HG02943 (cell line): ENCODE measurements at regions not wholly inside any gene's neighbourhood (a gene's known extent, or its start where the extent isn't known, plus 50 kb on each side); places are given as distances from the start of the nearest gene placed in this dataset.

Experiments used
- ATAC-seq: cut with Tn5 transposase; IDR thresholded peaks from one replicate; pipeline ENCODE4 v1.9.1; 2021; ENCODE audit warnings: mild to moderate bottlenecking, low read depth, moderate library complexity; ENCODE audit not compliant: unreplicated experiment

DNA sequence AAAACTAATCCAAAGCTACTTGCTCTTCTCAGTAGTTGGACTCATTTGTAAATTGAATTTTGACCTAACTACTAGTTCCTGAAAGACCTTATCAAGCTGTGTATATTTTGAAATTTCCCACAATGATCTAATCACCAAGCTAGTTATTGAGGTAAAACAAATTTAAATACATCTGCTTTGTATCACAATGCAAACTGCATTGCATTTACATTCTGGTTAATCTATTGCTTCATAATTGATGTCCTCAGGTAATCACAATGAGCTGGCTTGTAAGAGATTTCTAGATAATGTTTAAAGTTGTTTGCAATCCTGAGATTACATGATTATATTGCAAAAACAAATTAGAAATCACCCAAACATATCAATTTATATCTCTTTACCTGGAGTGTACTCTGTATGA, 848.8 kb downstream of the HACE1 start:
- no peak for ATAC-seq

DNA sequence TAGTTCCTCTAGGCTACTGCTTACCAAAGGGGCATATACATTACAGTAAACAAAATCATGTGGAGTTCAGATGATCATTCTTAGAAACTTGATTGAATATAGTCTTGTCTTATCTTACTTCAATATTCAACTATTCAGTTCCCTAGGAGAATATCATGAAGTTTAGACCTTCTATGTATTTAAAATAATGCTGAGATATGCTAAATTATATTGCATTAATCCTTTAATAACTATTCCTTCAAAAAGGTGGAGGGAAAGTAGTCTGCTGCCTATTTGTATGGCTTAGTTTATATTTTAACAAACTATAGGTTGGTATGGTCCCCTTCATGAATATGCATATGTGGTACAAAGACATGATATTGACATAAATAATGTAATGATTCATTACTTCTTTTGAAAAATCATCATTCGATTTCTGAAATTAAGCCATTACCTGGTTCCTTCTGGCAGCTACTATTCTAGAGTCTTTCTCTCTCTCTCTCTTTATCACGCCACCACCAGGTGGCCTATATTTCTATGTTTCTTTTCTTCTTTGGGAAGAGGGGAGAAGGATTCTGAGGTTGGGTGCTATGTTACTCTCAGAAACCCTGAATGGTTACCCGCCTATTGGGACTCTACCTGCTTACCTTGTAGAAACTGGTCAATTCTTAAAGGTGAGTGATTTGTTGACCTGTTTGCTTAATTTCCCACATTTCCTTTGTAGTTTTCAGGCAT, 855.8 kb downstream of the HACE1 start:
- no peak for ATAC-seq

DNA sequence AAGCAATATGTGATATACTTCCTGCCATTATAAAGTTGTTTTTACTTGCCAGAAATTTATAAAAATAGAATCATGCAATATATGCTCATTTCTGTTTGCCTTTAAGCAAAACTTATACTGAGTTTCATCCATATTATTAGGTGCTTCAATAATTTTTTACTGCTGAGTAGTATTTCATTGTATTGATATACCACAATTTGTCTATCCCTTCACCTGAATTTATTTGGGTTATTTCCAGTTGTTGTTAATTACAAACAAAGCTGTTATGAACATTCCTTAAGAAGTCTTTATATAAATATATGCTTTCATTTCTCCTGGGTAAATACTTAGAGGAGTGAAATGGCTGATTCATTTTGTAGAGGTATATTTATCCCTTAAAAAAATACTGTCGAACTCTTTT, 864.1 kb downstream of the HACE1 start:
- no peak for ATAC-seq

DNA sequence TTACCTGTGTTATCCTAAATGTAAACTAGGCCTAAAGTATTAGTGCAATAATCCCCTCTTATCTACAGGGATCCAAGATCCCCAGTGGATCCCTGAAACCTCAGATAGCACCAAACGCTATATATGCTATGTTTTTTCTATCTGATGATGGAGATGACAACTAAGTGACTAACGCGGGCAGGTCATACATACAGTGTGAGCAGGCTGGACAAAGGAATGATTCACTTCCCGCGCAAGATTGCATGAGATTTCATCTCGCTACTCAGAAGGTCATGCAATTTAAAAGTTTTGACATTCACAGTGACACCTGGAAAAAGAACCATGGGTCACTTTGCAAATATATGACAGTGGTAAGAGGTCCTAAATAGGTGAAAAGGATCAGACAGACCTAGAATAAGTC, 875.9 kb downstream of the HACE1 start:
- no peak for ATAC-seq

DNA sequence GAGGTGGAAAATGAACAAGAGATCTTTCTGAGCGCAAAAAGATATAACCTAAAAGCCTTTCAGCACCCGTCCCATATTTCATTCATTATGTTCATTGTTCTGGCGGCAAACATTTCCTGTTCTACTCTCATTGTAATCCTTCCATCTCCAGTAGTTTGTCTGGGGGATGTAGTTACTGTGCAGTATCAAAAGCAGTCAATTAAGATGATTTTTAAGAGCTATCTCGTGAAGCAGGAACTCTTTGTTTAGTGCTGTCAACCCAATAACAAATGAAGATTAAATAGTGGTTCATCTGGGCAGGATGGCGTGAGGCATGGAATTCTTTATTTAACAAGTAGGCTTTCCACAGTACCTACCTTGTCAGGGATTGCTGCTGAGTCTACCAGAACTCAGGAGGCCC, 876.7 kb downstream of the HACE1 start:
- ATAC-seq: no peak

DNA sequence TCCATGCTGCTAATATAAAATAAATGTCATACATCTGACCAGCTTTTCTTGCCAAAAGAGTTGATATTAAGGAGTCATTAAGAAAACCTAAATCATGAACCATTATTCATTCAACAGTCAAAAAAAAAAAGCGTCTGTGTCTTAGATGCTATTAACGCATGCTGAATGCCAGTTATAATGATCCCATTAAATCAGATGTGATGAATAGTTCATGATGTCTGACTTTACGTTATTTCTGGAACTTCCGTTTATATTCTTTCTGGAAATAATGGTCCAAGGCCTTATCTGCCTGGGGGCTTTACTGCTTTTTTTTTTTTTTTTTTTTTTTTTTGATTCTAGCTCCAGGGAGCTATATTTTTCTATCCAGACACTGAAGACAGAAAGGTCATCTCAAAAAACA, 877.1 kb downstream of the HACE1 start:
- ATAC-seq: no peak

DNA sequence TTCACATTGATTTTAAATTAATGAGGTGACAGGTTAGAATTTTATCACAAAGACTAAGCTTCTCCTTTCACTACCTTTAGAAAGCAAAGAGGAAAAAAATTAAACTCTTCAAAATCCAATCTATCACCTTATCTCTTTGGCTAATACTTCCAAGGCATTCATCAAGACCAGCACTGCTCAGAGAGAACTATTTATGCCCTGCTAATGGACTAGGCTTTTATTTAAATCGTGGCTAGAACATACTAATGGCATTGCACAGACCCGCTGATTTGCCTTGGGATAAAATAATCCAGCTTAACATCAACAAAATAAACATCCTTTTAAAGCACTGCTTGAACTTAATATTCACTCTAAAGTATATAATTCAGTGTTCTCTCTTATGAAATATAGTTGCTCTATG, 880.4 kb downstream of the HACE1 start:
- ATAC-seq: no peak

DNA sequence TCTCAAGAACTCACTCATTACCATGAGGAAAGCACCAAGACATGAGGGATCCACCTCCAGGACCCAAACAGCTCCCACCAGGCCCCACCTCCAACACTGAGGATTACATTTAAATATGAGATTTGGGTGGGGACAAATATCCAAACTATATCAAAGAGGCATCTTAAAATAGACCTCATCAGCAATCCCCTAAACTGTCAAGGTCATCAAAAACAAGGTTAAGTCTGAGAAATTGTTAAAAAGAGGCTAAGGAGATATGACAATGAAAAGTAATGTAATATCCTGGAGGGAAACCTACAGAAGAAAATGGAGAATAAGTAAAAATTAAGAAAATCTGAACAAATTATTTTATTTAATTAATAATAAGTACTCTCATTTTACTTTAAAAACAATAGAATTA, 922.3 kb downstream of the HACE1 start:
- no peak for ATAC-seq

DNA sequence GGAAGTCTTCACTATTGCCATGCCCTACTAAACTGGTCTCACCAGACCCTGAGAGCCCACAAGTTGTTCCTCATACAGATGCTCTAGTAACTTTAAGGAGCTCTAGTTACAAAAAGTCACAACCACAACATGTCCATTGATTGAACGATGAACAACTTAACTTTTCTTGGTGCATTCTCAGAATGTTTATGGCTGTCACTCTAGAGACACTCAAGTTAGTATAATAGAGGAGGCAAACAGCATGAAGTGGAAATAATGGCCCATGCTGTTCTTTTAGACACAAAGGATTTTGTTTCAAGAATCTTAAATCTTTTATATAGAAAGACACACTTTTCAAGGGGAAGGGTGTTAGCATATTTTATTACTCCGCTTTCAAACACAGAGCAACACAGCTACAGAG, 934.4 kb downstream of the HACE1 start:
- ATAC-seq: no peak

DNA sequence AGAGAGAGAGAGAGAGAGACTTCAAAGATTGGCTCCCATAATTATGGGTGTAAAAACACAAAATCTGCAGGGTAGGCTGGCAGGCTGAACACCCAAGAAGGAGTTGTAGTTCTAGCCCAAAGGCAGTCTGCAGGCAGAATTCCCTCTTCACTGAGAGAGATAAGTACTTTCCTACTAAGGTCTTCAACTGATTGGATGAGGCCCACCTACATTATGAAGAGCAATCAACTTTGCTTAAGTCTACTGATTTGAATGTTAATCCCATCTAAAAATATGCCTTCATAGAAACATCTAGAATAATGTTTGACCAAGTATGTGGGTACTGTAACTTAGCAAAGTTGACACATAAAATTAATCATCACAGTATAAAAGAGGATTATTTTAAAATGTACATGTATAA, 949.7 kb downstream of the HACE1 start:
- ATAC-seq: no peak

DNA sequence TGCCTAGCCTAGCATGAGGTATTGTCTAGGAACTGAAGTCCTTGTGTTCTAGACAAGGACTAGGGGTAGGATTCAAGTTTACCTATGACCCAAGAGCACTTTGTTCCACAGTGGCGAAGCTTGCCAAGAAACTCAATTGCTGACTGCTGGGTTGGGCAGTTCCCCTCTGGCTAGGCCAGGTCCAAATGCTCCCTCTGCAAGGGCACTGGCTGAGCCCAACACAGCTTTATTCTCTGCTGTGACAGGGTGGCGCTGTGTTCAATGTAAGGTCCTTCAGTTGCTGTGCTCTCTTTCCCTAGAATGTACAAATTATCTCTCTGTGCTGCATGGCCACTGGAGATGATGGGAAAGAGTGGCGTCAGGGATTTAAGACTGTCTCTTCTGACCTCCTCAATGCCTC, 950.8 kb downstream of the HACE1 start:
- no peak for ATAC-seq

DNA sequence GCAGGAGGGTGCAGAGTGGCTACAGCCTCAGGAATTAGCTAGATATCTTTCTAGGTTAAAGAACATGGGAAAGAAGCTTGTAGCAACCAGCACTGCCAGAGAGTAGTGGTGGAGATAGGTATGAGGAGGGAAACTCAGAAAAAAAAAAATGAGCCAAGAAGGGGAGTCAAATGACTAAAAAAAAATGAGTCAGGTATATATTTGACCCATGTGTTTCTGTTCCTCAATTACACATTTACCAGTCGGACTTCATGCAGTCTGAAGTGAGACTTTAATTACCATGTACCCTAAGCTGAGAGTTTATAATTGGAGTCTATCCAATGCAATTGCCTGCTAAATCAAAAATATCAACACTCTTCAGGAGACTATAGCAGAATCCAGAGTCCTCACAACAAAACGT, 964.6 kb downstream of the HACE1 start:
- ATAC-seq: no peak

DNA sequence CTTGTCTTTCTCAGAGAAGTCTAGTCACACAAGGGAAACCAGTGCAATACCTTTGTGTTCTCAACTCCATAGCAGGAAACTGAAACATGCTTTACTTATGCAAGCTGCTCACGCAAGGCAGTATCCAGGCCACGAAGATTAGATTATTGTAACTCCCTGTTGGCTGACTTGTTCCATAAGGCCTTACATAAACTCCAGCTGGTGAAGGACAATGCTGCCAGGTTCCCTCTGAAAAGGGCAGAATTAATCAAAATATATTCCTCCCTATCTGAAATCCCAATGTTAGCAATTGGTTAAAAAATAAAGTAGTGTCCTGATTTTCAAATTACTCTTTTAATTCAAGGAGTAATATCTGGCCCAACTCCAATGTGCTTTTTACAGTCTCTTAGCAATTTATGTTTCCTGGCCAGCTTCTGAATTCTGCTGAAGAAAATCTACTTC, 966.6 kb downstream of the HACE1 start:
- no peak for ATAC-seq

DNA sequence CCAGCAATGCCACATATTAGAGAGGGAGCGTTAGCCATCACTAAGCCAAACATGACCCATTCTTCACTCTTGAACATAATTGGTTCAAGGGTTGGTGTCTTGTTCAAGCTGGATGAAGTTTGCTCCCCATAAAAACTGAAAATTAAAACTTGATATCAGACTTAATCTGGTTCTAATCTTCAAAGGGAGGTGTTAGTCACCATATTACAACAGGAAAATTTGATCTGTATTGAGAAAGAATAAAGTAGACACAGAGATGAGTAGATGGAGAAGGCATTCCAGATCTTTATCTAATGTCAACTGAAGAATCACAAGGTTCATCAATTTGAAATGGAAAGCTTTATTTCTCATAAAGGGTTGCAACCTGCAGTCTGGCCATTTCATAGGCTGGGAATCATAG, 972.8 kb downstream of the HACE1 start:
- ATAC-seq: no peak

DNA sequence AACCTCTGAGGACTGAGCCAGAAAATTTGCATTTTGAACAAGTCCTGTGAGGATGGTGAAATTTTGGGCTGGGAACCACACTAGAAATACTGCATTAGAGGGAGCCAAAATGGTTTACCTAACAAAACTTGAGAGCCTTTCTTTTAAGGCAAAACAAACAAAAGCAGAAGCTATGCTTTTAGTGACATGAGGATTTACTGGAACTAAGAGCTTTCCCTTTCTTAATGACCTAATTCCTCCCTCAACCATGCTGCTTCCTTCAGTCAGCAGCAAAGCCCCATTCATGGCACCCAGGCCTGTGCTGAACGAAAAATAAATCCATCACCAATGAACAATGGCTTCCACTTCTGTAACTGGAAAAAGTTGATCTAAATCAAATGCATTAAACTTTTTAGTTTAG, 974.3 kb downstream of the HACE1 start:
- ATAC-seq: no peak

DNA sequence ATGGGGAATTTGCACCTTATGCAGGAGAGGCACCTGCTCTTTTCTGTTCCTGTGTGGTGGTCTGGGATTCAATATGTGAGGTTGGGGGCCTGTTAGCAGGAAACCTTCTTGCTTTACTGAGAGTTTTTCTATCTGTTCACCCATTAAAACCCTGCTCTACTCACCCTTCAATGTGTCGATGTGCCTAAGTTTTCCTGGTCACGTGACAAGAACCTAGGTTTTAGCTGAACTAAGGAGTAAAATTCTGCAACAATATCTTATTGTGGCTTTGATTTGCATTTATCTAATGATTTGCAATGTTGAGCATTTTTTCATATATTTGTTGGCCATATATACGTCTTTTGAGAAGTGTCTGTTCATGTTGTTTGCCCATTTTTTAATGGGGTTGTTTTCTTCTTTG, 979.9 kb downstream of the HACE1 start:
- ATAC-seq: no peak

DNA sequence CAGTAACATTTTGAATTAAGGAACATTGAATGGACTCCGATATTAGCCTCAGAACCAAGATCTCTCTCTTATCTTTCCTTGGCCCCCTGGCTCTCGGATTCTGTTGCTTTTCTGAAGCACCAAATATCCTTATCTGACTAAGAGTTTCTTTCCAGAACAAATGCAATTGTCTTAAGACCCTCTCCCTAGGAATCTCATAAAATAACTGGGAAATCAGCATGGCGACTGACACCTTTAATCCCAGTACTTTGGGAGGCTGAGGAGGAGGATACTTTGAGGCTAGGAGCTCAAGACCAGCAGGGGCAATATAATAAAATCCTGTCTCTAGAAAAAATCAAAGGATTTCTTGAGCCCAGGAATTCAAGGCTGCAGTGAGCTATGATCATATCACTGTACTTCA, 984.5 kb downstream of the HACE1 start:
- ATAC-seq: no peak

DNA sequence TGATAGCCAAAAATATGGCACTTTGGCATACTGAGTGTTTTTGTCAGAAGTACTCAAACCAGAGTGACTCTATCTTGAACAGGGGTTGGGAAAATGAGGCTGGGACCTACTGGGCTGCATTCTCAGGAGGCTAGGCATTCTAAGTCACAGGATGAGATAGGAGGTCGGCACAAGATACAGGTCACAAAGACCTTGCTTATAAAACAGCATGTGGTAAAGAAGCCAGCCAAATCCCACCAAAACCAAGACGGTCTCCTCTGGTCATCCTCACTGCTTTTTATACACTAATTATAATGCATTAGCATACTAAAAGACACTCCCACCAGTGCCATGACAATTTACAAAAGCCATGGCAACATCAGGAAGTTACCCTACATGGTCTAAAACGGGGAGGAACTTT, 985.1 kb downstream of the HACE1 start:
- ATAC-seq: no peak

DNA sequence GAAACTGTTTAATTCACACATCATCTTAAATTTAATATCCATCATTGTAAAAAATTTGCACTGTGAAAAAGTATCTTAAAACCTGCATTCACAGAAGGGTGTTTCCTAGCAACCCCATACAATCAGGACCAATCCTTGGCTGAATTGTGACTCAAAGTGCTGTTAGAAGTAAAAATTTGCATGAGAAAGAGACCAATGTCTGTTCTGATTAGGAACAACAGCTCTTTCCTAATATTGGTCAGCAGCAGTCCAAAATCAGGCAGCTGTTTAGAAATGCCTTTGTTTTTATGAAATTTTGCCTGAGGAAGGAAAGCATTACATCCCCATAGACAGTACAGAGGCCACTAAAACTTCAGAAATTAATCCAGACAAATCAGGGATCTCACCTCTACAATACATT, 987.0 kb downstream of the HACE1 start:
- no peak for ATAC-seq

DNA sequence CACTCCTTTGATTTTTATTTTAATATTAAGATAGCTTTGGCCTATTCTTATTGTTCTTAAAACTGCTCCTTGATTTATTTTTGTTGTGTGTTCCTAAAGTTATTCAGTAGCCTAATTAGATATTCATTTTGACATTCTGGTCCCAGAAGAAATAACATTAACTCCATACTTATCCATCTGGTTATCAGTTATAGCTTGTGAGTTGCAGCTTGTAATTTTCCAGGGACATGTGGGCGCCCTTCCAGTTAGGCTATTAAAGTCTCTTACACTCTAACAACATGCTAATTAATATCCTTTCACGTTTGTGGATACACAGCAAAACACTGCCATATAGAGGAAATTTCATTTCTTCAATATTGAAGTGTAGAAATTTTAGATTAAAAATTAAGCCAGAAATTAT, 987.5 kb downstream of the HACE1 start:
- no peak for ATAC-seq

DNA sequence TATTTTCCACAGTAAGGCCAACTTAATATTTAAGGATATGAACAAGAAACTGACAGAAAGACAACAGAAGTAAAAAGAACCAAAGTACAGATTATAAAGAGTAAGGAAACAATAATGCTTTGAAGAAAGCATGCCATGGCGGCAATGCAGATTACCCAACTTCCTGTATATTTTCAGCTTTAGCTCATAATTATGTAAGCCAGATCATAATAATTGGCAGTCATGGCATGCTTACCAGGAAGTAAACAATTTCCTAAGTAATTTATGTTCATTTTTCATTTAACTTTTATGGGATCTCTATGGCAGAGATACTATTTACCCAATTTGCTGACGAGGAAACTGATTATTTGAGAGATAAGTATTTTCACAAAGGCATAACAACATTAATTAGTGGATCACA, 988.7 kb downstream of the HACE1 start:
- ATAC-seq: no peak

DNA sequence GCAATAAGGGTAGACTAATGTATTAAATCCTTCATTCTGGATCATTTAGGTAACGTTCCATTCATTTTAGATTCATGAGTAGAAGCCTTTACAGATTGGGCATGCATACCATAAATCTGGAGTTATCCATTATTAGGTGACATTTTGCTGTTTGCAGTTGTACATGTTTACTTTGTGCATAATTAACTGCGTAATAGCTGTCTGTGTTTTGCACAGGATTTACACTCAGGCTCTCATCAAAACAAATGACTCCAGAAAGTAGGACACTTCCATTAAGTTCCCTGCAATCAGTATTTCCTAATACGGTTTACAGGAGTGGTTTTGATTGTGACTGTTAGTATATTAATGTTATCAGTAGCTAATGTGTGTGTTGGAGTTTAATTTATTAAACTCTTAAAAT, 997.4 kb downstream of the HACE1 start:
- no peak for ATAC-seq

DNA sequence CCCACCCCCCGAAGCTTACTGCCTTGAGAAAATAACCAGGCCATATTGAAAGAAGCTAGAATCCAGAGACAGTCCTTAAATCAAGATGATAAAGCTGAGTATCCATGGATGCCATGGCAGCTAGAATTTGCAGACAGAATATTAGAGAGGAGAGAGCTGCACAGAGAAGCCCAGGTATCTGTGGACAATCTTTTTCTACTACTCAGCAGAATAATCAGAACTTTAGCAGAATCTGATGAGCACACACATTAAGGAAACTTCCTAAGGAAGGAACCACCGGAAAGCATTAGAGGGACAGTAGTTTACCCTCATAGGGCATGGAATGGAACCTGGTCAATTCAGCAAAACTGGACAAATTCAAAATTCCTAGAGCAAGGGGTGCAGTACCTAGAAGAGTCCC, 1001.7 kb downstream of the HACE1 start:
- ATAC-seq: no peak
